GM12864 (cell line): ENCODE measurements at regions not wholly inside any gene's neighbourhood (a gene's known extent, or its start where the extent isn't known, plus 50 kb on each side); places are given as distances from the start of the nearest gene placed in this dataset.

Source experiments
- DNase-seq: peaks from one replicate; pipeline ENCODE4 v3.0.0-alpha.2; 2011; ENCODE audit warnings: low read depth
- H3K4me3 ChIP-seq: 2 replicates; pipeline ENCODE4 v1.5.1; 2011; ENCODE audit warnings: mild to moderate bottlenecking, low read depth, low read length, control low read depth
- TF ChIP-seq, protein P1 (sequence below): IDR thresholded peaks from 2 replicates; pipeline ENCODE4 v1.5.1; 2011; ENCODE audit warnings: low read depth, mild to moderate bottlenecking, moderate library complexity, low read length, control low read depth, inconsistent platforms; ENCODE audit errors: missing control alignments

DNA sequence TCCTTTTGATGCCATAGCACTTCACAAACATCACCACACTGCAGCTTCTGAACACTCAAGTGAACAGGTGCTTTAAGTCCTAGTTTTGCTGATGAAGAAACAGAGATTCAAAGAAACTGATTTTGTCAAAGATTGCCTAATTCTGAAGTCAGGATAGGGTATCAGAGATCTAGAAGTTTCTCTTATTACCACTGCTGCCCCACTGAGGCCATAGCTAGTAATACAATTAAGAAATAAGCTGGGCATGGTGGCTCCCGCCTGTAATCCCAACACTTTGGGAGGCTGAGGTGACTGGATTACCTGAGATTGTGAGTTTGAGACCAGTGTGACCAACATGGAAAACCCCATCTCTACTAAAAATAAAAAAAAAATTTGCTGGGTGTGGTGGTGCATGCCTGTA lies 458.3 kb upstream of the SEL1L start:
- no peak overlapping the region for H3K4me3 ChIP-seq
- TF ChIP-seq, protein P1, sequence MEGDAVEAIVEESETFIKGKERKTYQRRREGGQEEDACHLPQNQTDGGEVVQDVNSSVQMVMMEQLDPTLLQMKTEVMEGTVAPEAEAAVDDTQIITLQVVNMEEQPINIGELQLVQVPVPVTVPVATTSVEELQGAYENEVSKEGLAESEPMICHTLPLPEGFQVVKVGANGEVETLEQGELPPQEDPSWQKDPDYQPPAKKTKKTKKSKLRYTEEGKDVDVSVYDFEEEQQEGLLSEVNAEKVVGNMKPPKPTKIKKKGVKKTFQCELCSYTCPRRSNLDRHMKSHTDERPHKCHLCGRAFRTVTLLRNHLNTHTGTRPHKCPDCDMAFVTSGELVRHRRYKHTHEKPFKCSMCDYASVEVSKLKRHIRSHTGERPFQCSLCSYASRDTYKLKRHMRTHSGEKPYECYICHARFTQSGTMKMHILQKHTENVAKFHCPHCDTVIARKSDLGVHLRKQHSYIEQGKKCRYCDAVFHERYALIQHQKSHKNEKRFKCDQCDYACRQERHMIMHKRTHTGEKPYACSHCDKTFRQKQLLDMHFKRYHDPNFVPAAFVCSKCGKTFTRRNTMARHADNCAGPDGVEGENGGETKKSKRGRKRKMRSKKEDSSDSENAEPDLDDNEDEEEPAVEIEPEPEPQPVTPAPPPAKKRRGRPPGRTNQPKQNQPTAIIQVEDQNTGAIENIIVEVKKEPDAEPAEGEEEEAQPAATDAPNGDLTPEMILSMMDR = peak; percentile 16
- no peak for DNase-seq

DNA sequence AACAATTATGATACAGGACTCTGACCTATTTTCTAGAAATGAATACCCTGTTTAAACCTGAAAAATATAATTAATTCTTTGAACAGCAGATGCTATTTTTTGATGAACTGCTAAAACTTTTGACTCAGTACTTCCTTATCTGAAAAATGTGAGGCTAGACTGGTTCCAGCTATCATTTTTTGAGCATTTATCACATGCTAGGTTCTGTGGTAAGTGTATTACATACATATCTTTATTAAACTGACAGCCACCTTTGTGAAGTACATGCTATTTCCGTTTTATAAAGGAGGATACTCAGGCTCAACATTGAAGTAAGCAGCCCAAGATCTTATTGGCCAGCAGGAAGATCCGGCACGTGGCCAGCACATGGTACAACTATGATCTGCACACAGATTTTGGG lies 459.8 kb upstream of the SEL1L start:
- TF ChIP-seq, protein P1 = no peak
- DNase-seq = no peak
- no peak overlapping the region for H3K4me3 ChIP-seq

DNA sequence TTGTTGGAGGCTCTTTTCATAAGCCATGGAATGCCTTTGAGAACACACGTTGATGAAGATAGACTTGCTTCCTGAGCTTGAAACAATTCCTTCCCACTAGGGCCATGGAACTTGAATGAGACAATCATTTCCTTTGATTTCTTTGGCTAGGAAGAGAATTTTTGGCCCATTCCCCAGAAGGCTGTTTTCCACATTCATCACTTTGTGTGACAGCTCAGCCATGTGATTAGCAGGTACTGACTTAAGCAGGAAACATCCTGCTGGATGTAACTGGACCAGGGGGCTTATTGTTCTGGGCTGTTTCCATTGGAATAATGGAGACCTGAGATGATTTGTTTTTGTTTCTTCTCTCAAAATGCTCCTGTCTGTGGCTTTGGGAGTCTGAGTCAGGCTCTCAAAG lies 469.8 kb upstream of the SEL1L start:
- TF ChIP-seq, protein P1 = no peak
- no peak overlapping the region for H3K4me3 ChIP-seq
- DNase-seq = no peak

GRCh38 chr14:82009076-82009475 lies 475.4 kb upstream of the SEL1L start:
- TF ChIP-seq, protein P1 = peak; percentile 35
- DNase-seq = no peak
- no peak overlapping the region for H3K4me3 ChIP-seq

- no peak for DNase-seq
- TF ChIP-seq, protein P1 = no peak
- H3K4me3 ChIP-seq = no peak overlapping the region
These were observed 476.3 kb upstream of the SEL1L start for GRCh38 chr14:82009993-82010392.

GRCh38 chr14:82011460-82011859 lies 477.8 kb upstream of the SEL1L start:
- TF ChIP-seq, protein P1 = no peak
- H3K4me3 ChIP-seq = no peak overlapping the region
- DNase-seq = no peak

GRCh38 chr14:82029038-82029437 lies 495.4 kb upstream of the SEL1L start:
- DNase-seq = no peak
- TF ChIP-seq, protein P1 = no peak
- no peak overlapping the region for H3K4me3 ChIP-seq
